GM21515 (cell line): ENCODE measurements at regions not wholly inside any gene's neighbourhood (a gene's known extent, or its start where the extent isn't known, plus 50 kb on each side); places are given as distances from the start of the nearest gene placed in this dataset.

Experiments
- ATAC-seq: cut with Tn5 transposase; IDR thresholded peaks from one replicate; pipeline ENCODE4 v1.9.1; 2021; ENCODE audit not compliant: unreplicated experiment

DNA sequence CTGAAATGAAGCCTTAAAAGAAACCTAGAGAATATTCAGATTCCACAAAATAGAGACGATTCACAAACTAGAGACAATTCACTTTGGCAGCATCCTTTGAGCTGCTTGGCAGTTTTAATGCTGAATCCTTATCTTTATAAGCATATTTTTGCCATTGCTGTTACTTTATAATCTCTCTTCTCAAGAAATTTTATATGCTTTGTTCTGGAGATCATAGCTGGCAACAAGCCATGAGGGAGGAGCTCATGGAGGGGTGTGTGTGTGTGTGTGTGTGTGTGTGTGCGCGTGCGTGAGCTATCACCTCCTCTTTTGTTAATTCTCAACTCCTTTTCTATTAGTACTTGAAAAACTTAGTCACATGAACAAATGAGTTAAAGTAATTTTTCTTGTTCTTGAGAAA lies 495.0 kb upstream of the RGMA start:
- ATAC-seq = no peak

- no peak for ATAC-seq
Measured at GRCh38 chr15:93583552-93583951, 494.5 kb upstream of the RGMA start.

GRCh38 chr15:93570527-93570926 lies 481.5 kb upstream of the RGMA start:
- no peak for ATAC-seq

DNA sequence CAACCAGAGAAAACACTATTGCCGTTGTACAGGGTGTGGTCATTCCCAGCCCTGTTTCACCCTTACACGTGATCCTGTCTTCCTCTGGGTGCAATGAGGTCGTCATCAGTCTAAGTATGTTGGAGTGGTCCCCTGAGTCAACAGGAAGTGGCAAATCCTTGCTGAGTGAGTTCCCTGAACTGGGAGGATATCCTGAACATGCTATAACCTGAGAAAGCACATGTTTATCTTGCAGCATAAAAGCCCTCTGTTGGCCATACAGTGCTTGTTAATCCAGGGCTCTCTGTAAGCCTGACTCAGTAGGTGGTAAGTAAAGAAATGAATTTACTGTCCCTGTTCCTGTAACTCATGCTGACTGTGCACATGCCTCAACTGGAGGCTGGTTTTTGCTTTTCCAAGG lies 477.8 kb upstream of the RGMA start:
- ATAC-seq = no peak

GRCh38 chr15:93565201-93565600 lies 476.2 kb upstream of the RGMA start:
- no peak for ATAC-seq

GRCh38 chr15:93563218-93563617 lies 474.2 kb upstream of the RGMA start:
- no peak for ATAC-seq

GRCh38 chr15:93562395-93563123 lies 473.5 kb upstream of the RGMA start:
- no peak for ATAC-seq

GRCh38 chr15:93557696-93558095 lies 468.7 kb upstream of the RGMA start:
- ATAC-seq = no peak

DNA sequence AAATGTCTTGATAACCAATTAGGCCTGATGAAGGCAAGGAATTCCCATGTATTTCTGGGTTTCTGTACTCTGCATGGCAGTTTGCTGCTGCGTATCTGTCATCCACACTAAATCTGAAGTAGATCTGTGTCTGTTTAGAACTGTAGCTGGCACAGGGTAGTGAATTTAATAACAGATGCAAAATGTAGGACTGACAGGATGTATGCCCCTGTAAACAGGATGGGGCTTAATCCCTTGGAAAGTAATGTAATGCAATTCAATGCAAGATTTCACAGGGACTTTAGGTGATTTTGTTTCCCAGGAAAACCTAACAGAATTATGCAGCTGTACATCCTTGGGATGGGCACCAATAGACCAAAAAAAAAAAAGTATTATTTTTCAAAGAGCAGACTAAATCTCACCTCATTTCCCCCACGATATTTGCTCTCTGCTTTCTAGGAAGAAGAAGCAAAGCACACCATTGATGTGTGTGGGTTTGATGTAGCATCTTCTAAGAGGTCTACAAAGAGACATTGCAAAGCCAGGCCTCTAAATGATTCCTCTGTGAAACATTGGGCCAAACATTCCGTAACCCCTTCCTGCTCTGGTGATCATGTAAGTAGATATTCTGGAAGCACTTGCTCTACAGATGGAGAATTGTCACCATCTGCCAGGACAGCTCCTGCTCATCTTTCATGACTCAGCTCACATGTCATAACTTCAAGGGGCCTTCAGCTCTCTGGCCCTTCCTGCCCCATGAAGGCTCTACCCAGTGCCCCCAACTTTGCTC lies 464.3 kb upstream of the RGMA start:
- ATAC-seq = no peak

DNA sequence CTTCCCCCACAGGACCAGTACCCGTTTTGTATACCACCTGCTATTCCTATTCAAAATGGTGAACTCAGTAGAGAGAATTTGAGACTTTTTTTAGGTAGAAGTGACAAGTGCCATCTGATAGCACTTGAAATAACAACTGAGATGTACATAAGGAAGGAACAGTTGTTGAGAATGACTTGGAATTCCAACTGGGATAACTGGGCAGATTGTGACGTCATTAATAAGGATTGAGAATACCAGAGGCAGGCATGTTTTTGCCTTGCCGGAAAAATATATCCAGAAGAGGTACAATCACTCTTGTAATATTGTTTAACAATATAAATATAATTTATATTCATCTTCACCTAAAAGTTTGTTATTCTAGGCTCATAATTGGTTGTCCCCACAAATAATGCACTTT lies 454.1 kb upstream of the RGMA start:
- no peak for ATAC-seq

GRCh38 chr15:93527374-93528050 lies 438.5 kb upstream of the RGMA start:
- no peak for ATAC-seq

DNA sequence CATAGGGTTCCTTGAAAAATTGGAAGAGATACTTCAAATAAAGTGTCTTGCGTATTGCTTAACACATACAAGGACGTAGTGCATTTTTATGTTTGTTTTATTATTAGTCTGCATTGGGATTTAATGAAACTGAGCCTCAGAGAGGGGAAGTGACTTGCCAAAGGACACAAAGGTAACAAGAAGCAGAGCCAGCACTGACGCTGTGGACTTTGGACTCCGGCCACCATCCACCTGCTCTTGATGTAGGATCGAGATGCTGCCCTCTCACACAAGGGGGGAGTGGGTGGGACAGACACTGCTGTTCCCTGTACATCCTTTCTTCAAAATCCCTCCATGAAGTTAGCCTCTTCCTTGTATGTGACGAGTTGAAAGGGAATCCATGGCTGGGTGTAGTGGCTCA lies 435.4 kb upstream of the RGMA start:
- no peak for ATAC-seq

DNA sequence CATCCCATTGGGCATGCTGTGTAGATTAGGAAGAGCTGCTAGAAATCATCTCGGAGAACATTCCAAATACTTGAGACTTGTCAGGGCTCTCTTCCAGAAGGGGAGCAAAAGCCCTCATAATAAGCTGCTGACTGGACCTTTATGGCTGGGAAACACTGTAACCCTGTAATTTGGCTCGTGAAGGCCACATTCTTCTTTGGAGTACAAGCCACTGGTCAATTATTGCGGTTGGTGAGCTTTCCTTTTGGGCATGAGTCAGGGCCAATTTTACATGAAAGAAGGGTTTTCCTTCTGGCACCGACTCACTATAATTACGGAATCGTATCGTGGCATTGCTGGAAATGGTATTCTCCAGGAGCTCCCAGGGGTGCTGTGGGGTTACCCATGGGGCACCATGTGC lies 434.5 kb upstream of the RGMA start:
- ATAC-seq = no peak

GRCh38 chr15:93520206-93520605 lies 431.2 kb upstream of the RGMA start:
- no peak for ATAC-seq

DNA sequence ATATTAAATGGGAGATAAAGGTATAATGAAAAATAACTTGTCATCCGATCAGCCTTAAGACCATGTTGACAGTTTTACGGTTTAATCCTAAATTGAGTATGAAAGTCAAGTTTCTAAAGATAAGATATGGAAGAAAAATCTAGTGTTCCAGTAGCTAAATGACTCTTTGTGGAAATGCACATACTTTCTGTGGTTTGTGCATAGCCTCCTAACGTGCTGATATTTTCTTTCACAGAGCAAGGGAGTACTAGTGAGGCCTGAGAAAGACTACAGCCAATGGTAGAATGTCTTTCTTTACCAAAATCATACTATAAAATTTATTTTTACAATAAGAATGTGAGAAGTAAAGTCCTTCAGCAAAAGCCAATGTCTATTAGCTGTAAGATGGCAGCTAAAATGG lies 430.6 kb upstream of the RGMA start:
- no peak for ATAC-seq

- ATAC-seq = no peak
Measured at GRCh38 chr15:93517176-93517575, 428.2 kb upstream of the RGMA start.

- no peak for ATAC-seq
Measured at GRCh38 chr15:93515256-93516051, 426.4 kb upstream of the RGMA start.

- ATAC-seq = no peak
Measured at GRCh38 chr15:93506646-93507045, 417.6 kb upstream of the RGMA start.

DNA sequence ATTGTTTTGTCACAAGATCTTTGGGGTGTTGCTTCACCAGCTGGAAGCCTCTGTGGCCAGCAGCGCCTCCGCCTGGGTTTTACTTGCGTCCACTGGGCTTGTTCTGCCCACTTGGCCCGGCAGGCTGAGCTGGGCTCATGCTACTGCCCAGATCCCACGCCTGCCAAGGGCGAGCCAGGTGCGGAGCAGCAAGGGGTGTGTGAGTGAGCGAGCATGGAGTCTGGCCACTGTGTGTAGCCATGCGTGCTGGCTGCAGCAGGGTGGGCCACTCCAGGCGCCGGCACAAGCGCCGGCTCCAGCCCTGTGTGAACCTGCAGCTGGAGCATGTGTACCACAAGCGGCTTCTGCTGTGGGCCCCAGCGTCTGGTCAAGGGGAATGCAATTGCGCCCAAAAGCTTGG lies 416.5 kb upstream of the RGMA start:
- no peak for ATAC-seq

- ATAC-seq = no peak
Measured at GRCh38 chr15:93501946-93502345, 412.9 kb upstream of the RGMA start.

DNA sequence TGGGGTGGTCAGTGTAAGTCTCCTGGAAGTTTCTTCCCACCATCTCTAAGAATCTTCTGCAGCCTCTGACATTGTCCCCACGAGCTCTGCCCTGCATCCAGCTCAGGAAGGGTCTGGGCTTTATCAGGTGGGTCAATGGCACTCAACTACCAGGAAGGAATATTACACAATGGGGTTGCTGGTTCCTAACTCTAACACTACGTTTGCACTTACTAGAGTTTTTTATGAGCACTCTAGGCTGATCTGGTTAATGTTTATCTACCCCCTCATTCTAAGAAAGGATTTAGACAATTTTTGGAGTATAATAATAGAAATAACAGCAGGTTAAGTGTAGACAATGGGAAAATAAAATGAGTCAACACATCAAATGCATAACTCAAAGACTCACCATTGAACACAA lies 411.1 kb upstream of the RGMA start:
- ATAC-seq = no peak
